HCT116 (cell line): ENCODE measurements at regions not wholly inside any gene's neighbourhood (a gene's known extent, or its start where the extent isn't known, plus 50 kb on each side); places are given as distances from the start of the nearest gene placed in this dataset.
A peak's percentile ranks its signal among the peaks of the same experiment; 100 is the strongest.

Experiments used
- ATAC-seq: fragments of 200-7000 bp; cut with Tn5 transposase; 2 replicates; pipeline ENCODE4 v1.9.1; 2020; ENCODE audit warnings: mild to moderate bottlenecking, moderate library complexity
- BruUV-seq: library from RNA; stranded (reverse); fragments of 400-500 nt; replicated peaks from 2 replicates; lab custom pipeline; 2021; lab: Mats Ljungman, UMichigan
- CTCF ChIA-PET: fragments of 300-600 bp; sonication (Branson Sonifier 250); formaldehyde crosslinking; loops from one replicate; lab custom pipeline; 2021; ENCODE audit warnings: antibody characterized with exemption; lab: Charles Lee
- POLR2A ChIA-PET: fragments of 300-600, 350-600 bp; sonication (Branson Sonifier 250); formaldehyde crosslinking; loops from one replicate; lab custom pipeline; 2021; ENCODE audit warnings: antibody characterized with exemption; lab: Charles Lee
- RAD21 ChIA-PET, 2 experiments: fragments of 300-600 bp; sonication (Branson Sonifier 250); formaldehyde crosslinking; loops; one replicate each; lab custom pipeline; 2023; ENCODE audit warnings: low total read pairs in 2 of 2; ENCODE audit not compliant: uncharacterized antibody in 2 of 2, unreplicated experiment in 2 of 2, low non-redundant PET in 1 of 2; lab: Charles Lee
- DNase-seq: peaks from one replicate; pipeline ENCODE4 v3.0.0-alpha.2; 2010; ENCODE audit warnings: low read depth, low spot score
- H2AFZ ChIP-seq: fragments of 200-600 bp; shearing (Covaris generic), sonication (generic); 2 replicates; pipeline ENCODE4 v1.6.1; 2017; ENCODE audit warnings: low read depth, mixed run types, mixed read lengths, antibody characterized with exemption, low read length; ENCODE audit not compliant: poor library complexity, severe bottlenecking
- H3K27ac ChIP-seq: 2 replicates; pipeline ENCODE4 v1.5.1; 2012; ENCODE audit warnings: low read depth, low read length
- H3K27me3 ChIP-seq: fragments of 200-600 bp; sonication (generic); 2 replicates; pipeline ENCODE4 v1.6.1; 2016; ENCODE audit warnings: mixed run types, low read length, mixed read lengths; ENCODE audit not compliant: insufficient read depth
- H3K36me3 ChIP-seq, 2 experiments: fragments of 200-500 bp in 1 of 2; fragments of 200-600 bp in 1 of 2; sonication (Bioruptor generic) in 1 of 2; sonication (generic) in 1 of 2; 2 replicates each; pipeline versions ENCODE4 v1.5.1 to v1.6.1; 2014 to 2016; ENCODE audit warnings: low read length in 2 of 2, inconsistent platforms in 1 of 2, mixed read lengths in 1 of 2, mixed run types in 1 of 2; ENCODE audit not compliant: insufficient read depth in 2 of 2, control insufficient read depth in 1 of 2
- H3K4me1 ChIP-seq, 2 experiments: fragments of 200-600 bp in 1 of 2; sonication (generic) in 1 of 2; 2 replicates each; pipeline versions ENCODE4 v1.5.1 to v1.6.1; 2012 to 2017; ENCODE audit warnings: low read length in 2 of 2, inconsistent platforms in 1 of 2, mild to moderate bottlenecking in 1 of 2, mixed read lengths in 1 of 2, mixed run types in 1 of 2, moderate library complexity in 1 of 2; ENCODE audit not compliant: insufficient read depth in 2 of 2, control insufficient read depth in 1 of 2
- H3K4me2 ChIP-seq: fragments of 200-600 bp; sonication (generic); 2 replicates; pipeline ENCODE4 v1.6.1; 2017; ENCODE audit warnings: mixed run types, low read length, mixed read lengths
- H3K4me3 ChIP-seq, 2 experiments: fragments of 200-600 bp in 1 of 2; sonication (generic) in 1 of 2; replicated peaks in 1 of 2; 2 replicates each; pipeline ENCODE4 v1.5.1; 2011 to 2016; ENCODE audit warnings: low read length in 2 of 2, control low read depth in 1 of 2, low read depth in 1 of 2, mild to moderate bottlenecking in 1 of 2, mixed read lengths in 1 of 2, mixed run types in 1 of 2
- H3K79me2 ChIP-seq: fragments of 200-600 bp; sonication (generic); 2 replicates; pipeline ENCODE4 v1.6.1; 2017; ENCODE audit warnings: mild to moderate bottlenecking, mixed run types, low read length, moderate library complexity, mixed read lengths; ENCODE audit not compliant: insufficient read depth
- H3K9ac ChIP-seq: fragments of 200-600 bp; sonication (generic); 2 replicates; pipeline ENCODE4 v1.6.1; 2016; ENCODE audit warnings: low read length, mixed read lengths
- H3K9me2 ChIP-seq: fragments of 200-600 bp; sonication (generic), shearing (Covaris generic); 2 replicates; pipeline ENCODE4 v1.6.1; 2017; ENCODE audit warnings: mixed run types, mild to moderate bottlenecking, moderate library complexity; ENCODE audit not compliant: insufficient read depth
- H3K9me3 ChIP-seq, 2 experiments: fragments of 200-500 bp in 1 of 2; fragments of 200-600 bp in 1 of 2; sonication (Bioruptor generic) in 1 of 2; sonication (generic) in 1 of 2; 2 replicates each; pipeline ENCODE4 v1.6.1; 2014 to 2017; ENCODE audit warnings: low read length in 2 of 2, mixed read lengths in 2 of 2, inconsistent platforms in 1 of 2, low read depth in 1 of 2, mild to moderate bottlenecking in 1 of 2, mixed run types in 1 of 2, moderate library complexity in 1 of 2; ENCODE audit not compliant: control insufficient read depth in 1 of 2, insufficient read depth in 1 of 2
- H4K20me1 ChIP-seq: fragments of 200-600 bp; sonication (generic), shearing (Covaris generic); 2 replicates; pipeline ENCODE4 v1.6.1; 2017; ENCODE audit warnings: mixed run types, mild to moderate bottlenecking, moderate library complexity; ENCODE audit not compliant: insufficient read depth
- CBX3 ChIP-seq: IDR thresholded peaks from 2 replicates; pipeline ENCODE4 v1.6.1; 2012; ENCODE audit warnings: low read depth
- CEBPB ChIP-seq: IDR thresholded peaks from 2 replicates; pipeline ENCODE4 v1.6.1; 2012; ENCODE audit warnings: low read depth
- EGR1 ChIP-seq: IDR thresholded peaks from 2 replicates; pipeline ENCODE4 v1.6.1; 2012; ENCODE audit warnings: low read depth
- ELF1 ChIP-seq: IDR thresholded peaks from 2 replicates; pipeline ENCODE4 v1.6.1; 2012; ENCODE audit warnings: low read depth, borderline replicate concordance
- EZH2 ChIP-seq: fragments of 200-600 bp; sonication (generic); IDR thresholded peaks from 2 replicates; pipeline ENCODE4 v1.6.1; 2017; ENCODE audit warnings: antibody characterized with exemption, mixed run types
- EZH2phosphoT487 ChIP-seq: fragments of 200-600 bp; IDR thresholded peaks from 2 replicates; pipeline ENCODE4 v1.6.1; 2018; ENCODE audit warnings: antibody characterized with exemption, borderline replicate concordance
- JUND ChIP-seq: IDR thresholded peaks from 2 replicates; pipeline ENCODE4 v1.6.1; 2012
- POLR2A ChIP-seq: IDR thresholded peaks from 2 replicates; pipeline ENCODE4 v1.7.0; 2011; ENCODE audit warnings: borderline replicate concordance; ENCODE audit not compliant: insufficient read depth, insufficient read length; ENCODE audit errors: extremely low read depth
- SIN3A ChIP-seq: IDR thresholded peaks from 2 replicates; pipeline ENCODE4 v1.6.1; 2012; ENCODE audit warnings: low read depth
- SP1 ChIP-seq: IDR thresholded peaks from 2 replicates; pipeline ENCODE4 v1.6.1; 2012; ENCODE audit warnings: low read depth
- SRF ChIP-seq: IDR thresholded peaks from 2 replicates; pipeline ENCODE4 v1.6.1; 2012; ENCODE audit warnings: low read depth
- YY1 ChIP-seq: IDR thresholded peaks from 2 replicates; pipeline ENCODE4 v1.6.1; 2011; ENCODE audit warnings: low read length, low read depth, moderate library complexity, mild to moderate bottlenecking; ENCODE audit not compliant: insufficient replicate concordance; ENCODE audit errors: extremely low read depth
- ZBTB33 ChIP-seq: IDR thresholded peaks from 2 replicates; pipeline ENCODE4 v1.6.1; 2011; ENCODE audit warnings: mild to moderate bottlenecking, low read length, moderate library complexity; ENCODE audit not compliant: insufficient replicate concordance; ENCODE audit errors: extremely low read depth
- ZFX ChIP-seq: fragments of 450-650 bp; IDR thresholded peaks from 2 replicates; pipeline ENCODE4 v1.6.1; 2017
- ZNF274 ChIP-seq: fragments of 200-500 bp; sonication (Bioruptor generic); IDR thresholded peaks from 2 replicates; pipeline ENCODE4 v1.6.1; 2014; ENCODE audit warnings: mild to moderate bottlenecking, low read depth, low read length, inconsistent platforms
- intact Hi-C: fragments of 100-400 bp; cut with micrococcal nuclease; formaldehyde crosslinking; loops from 2 replicates; pipeline ENCODE4 v1.10.0; 2022
- TF ChIP-seq, protein P1 (sequence below): IDR thresholded peaks from 2 replicates; pipeline ENCODE4 v1.6.1; 2012
- TF ChIP-seq, protein P2 (sequence below), 3 experiments: fragments of 200-600 bp in 1 of 3; sonication (generic) in 1 of 3; IDR thresholded peaks in 2 of 3; conservative IDR thresholded peaks in 1 of 3; 2 replicates each; pipeline ENCODE4 v1.5.1; 2012 to 2017; ENCODE audit warnings: low read depth in 2 of 3, low read length in 2 of 3, antibody characterized with exemption in 1 of 3, borderline replicate concordance in 1 of 3, control low read depth in 1 of 3, mild to moderate bottlenecking in 1 of 3, mixed read lengths in 1 of 3, mixed run types in 1 of 3, moderate library complexity in 1 of 3; ENCODE audit not compliant: insufficient read depth in 1 of 3

GRCh38 chr5:142434322-142434612, 109.4 kb upstream of the SPRY4 start (continued):
- no peak for TF ChIP-seq ZBTB33
- no peak for TF ChIP-seq SIN3A
- TF ChIP-seq, protein P1, sequence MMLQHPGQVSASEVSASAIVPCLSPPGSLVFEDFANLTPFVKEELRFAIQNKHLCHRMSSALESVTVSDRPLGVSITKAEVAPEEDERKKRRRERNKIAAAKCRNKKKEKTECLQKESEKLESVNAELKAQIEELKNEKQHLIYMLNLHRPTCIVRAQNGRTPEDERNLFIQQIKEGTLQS, result no peak
- no peak for TF ChIP-seq JUND
- no peak for TF ChIP-seq POLR2A
- TF ChIP-seq EZH2, result no peak
- no peak for TF ChIP-seq EGR1
- TF ChIP-seq ZNF274, result no peak
- TF ChIP-seq, protein P2, sequence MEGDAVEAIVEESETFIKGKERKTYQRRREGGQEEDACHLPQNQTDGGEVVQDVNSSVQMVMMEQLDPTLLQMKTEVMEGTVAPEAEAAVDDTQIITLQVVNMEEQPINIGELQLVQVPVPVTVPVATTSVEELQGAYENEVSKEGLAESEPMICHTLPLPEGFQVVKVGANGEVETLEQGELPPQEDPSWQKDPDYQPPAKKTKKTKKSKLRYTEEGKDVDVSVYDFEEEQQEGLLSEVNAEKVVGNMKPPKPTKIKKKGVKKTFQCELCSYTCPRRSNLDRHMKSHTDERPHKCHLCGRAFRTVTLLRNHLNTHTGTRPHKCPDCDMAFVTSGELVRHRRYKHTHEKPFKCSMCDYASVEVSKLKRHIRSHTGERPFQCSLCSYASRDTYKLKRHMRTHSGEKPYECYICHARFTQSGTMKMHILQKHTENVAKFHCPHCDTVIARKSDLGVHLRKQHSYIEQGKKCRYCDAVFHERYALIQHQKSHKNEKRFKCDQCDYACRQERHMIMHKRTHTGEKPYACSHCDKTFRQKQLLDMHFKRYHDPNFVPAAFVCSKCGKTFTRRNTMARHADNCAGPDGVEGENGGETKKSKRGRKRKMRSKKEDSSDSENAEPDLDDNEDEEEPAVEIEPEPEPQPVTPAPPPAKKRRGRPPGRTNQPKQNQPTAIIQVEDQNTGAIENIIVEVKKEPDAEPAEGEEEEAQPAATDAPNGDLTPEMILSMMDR (IDR thresholded peaks at IDR 0.05 in 2 of 3, conservative IDR thresholded peaks at IDR 0.05 in 1 of 3; ENCODE audit: borderline replicate concordance in 1 of 3, insufficient read depth in 1 of 3, low read depth in 2 of 3, low read length in 2 of 3), result no peak
- no peak for TF ChIP-seq ELF1

- no peak for ATAC-seq
- H3K9ac ChIP-seq, result no peak overlapping the region
- no peaks in the 10 kb centered on the region for H3K27me3 ChIP-seq
- intact Hi-C loops, result no loop called here
- H4K20me1 ChIP-seq, result no peaks in the 10 kb centered on the region
- H3K79me2 ChIP-seq, result no peaks in the 10 kb centered on the region
- H3K27ac ChIP-seq, result no peak overlapping the region
- TF ChIP-seq CEBPB, result no peak
- TF ChIP-seq EZH2phosphoT487, result no peak
- no peak for TF ChIP-seq EGR1
- TF ChIP-seq CBX3, result no peak
- TF ChIP-seq ZFX, result no peak
- no peak for TF ChIP-seq YY1
- TF ChIP-seq ZBTB33, result no peak
- no peak for TF ChIP-seq JUND
- no peak for TF ChIP-seq SRF
- no peak for TF ChIP-seq ELF1
- TF ChIP-seq SP1, result no peak
- no peak overlapping the region for H2AFZ ChIP-seq
- ChIA-PET RAD21 (interaction anchor here in 1 of 2 experiments (0.6 kb wide), 1 partner anchor 109 kb away, joined by 3 read pairs; the partner anchor contains the start of gene SPRY4), CTCF (no interaction called here), POLR2A (no interaction called here)
- H3K4me2 ChIP-seq, result peak overlapping the region; percentile 20; the same call in 1 of the 2 replicates
- H3K4me1 ChIP-seq, result peaks cover 60% of the 10 kb centered on the region in 2 experiments
- no peak overlapping the region for H3K4me3 ChIP-seq
- no TSS peak for BruUV-seq
- DNase-seq, result no peak
- no peaks in the 10 kb centered on the region for H3K36me3 ChIP-seq
- H3K9me2 ChIP-seq, result no peaks in the 10 kb centered on the region
- no peaks in the 10 kb centered on the region for H3K9me3 ChIP-seq
Observed at GRCh38 chr5:142433526-142434321, 108.9 kb upstream of the SPRY4 start.
